IMR-90 (cell line): ENCODE measurements at regions not wholly inside any gene's neighbourhood (a gene's known extent, or its start where the extent isn't known, plus 50 kb on each side); places are given as distances from the start of the nearest gene placed in this dataset.

Experiments used
- BHLHE40 ChIP-seq: fragments of 150-350 bp; IDR thresholded peaks from 2 replicates; pipeline ENCODE4 v1.6.1; 2016; ENCODE audit warnings: mild to moderate bottlenecking, low read depth, low read length
- CEBPB ChIP-seq: IDR thresholded peaks from 2 replicates; pipeline ENCODE4 v1.6.1; 2012; ENCODE audit warnings: low read depth, low read length, improper control_type of control experiment
- MAFK ChIP-seq: IDR thresholded peaks from 2 replicates; pipeline ENCODE4 v1.6.1; 2012; ENCODE audit warnings: low read depth, low read length, improper control_type of control experiment
- NFE2L2 ChIP-seq: fragments of 150-350 bp; IDR thresholded peaks from 2 replicates; pipeline ENCODE4 v1.6.1; 2016; ENCODE audit warnings: low read depth, mild to moderate bottlenecking, low read length
- POLR2A ChIP-seq: IDR thresholded peaks from 2 replicates; pipeline ENCODE4 v1.6.1; 2012; ENCODE audit warnings: mild to moderate bottlenecking, low read depth, low read length
- RAD21 ChIP-seq: IDR thresholded peaks from 2 replicates; pipeline ENCODE4 v1.6.1; 2012; ENCODE audit warnings: low read length, improper control_type of control experiment
- RCOR1 ChIP-seq: IDR thresholded peaks from 2 replicates; pipeline ENCODE4 v1.6.1; 2012; ENCODE audit warnings: mild to moderate bottlenecking, low read length, improper control_type of control experiment; ENCODE audit not compliant: insufficient replicate concordance
- RFX5 ChIP-seq: IDR thresholded peaks from 2 replicates; pipeline ENCODE4 v1.8.0; 2012; ENCODE audit warnings: low read depth, mild to moderate bottlenecking, low read length, moderate library complexity
- TF ChIP-seq, protein P1 (sequence below): conservative IDR thresholded peaks from 2 replicates; pipeline ENCODE4 v1.5.1; 2012; ENCODE audit warnings: mild to moderate bottlenecking, low read depth, low read length, improper control_type of control experiment

- TF ChIP-seq POLR2A, result no peak
- TF ChIP-seq, protein P1, sequence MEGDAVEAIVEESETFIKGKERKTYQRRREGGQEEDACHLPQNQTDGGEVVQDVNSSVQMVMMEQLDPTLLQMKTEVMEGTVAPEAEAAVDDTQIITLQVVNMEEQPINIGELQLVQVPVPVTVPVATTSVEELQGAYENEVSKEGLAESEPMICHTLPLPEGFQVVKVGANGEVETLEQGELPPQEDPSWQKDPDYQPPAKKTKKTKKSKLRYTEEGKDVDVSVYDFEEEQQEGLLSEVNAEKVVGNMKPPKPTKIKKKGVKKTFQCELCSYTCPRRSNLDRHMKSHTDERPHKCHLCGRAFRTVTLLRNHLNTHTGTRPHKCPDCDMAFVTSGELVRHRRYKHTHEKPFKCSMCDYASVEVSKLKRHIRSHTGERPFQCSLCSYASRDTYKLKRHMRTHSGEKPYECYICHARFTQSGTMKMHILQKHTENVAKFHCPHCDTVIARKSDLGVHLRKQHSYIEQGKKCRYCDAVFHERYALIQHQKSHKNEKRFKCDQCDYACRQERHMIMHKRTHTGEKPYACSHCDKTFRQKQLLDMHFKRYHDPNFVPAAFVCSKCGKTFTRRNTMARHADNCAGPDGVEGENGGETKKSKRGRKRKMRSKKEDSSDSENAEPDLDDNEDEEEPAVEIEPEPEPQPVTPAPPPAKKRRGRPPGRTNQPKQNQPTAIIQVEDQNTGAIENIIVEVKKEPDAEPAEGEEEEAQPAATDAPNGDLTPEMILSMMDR, result no peak
- TF ChIP-seq RFX5, result no peak
- no peak for TF ChIP-seq RAD21
- TF ChIP-seq NFE2L2, result no peak
- TF ChIP-seq RCOR1, result no peak
- TF ChIP-seq CEBPB, result no peak
- TF ChIP-seq BHLHE40, result no peak
- TF ChIP-seq MAFK, result no peak
These were observed 138.8 kb upstream of the IL15 start for GRCh38 chr4:141497627-141498026.
